Left ventricle myocardium inferior (tissue), 1 donor: ENCODE measurements at regions not wholly inside any gene's neighbourhood (a gene's known extent, or its start where the extent isn't known, plus 50 kb on each side); places are given as distances from the start of the nearest gene placed in this dataset.

Source experiments
- DNase-seq: peaks from one replicate; pipeline ENCODE4 v3.0.0-alpha.2; 2020
- H3K27ac ChIP-seq: fragments of 200-600 bp; replicated peaks from 2 replicates; pipeline ENCODE4 v1.8.0; 2021
- H3K27me3 ChIP-seq: fragments of 200-600 bp; 2 replicates; pipeline ENCODE4 v1.8.0; 2021; ENCODE audit warnings: low read depth
- H3K36me3 ChIP-seq: fragments of 200-600 bp; 2 replicates; pipeline ENCODE4 v1.8.0; 2021
- H3K4me1 ChIP-seq: fragments of 200-600 bp; 2 replicates; pipeline ENCODE4 v1.8.0; 2021
- H3K4me3 ChIP-seq: fragments of 200-600 bp; 2 replicates; pipeline ENCODE4 v1.8.0; 2021; ENCODE audit warnings: mild to moderate bottlenecking, moderate library complexity
- H3K9me3 ChIP-seq: fragments of 200-600 bp; replicated peaks from 2 replicates; pipeline ENCODE4 v1.8.0; 2021
- intact Hi-C: fragments of 100-400 bp; cut with micrococcal nuclease; formaldehyde crosslinking; loops from one replicate; pipeline ENCODE4 v1.11.0; 2022
- TF ChIP-seq, protein P1 (sequence below): fragments of 200-600 bp; IDR thresholded peaks from 2 replicates; pipeline ENCODE4 v1.8.0; 2021; ENCODE audit warnings: antibody characterized with exemption, mild to moderate bottlenecking, borderline replicate concordance
- donor health status: DM: no; HTN: yes; CAD: no; lungs with severe emphysema.

DNA sequence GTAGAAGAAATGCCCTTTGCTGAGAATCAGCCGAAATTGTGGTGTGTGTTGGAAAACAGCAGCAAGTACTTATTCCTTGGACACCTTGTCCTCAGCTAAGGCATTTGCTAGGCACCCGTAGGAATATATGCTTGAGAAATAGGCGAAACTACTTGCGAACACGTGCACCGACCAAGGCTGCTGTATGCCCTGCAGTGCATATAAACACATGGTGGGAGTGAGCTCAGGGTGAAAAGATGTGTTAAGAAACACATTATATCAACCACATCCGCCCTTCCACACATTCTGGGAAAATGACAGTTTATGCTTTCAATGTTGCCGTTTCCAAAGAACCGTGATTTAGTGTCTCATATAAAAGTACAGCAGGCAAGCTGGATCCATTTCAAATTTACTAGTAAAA lies 199.2 kb downstream of the JCAD start:
- Histone ChIP-seq H3K27me3 (no peaks in the 10 kb centered on the region), H3K27ac (no peak overlapping the region), H3K36me3 (no peaks in the 10 kb centered on the region), H3K4me1 (peaks cover 12% of the 10 kb centered on the region), H3K9me3 (no peaks in the 10 kb centered on the region), H3K4me3 (no peak overlapping the region)
- TF ChIP-seq, protein P1, sequence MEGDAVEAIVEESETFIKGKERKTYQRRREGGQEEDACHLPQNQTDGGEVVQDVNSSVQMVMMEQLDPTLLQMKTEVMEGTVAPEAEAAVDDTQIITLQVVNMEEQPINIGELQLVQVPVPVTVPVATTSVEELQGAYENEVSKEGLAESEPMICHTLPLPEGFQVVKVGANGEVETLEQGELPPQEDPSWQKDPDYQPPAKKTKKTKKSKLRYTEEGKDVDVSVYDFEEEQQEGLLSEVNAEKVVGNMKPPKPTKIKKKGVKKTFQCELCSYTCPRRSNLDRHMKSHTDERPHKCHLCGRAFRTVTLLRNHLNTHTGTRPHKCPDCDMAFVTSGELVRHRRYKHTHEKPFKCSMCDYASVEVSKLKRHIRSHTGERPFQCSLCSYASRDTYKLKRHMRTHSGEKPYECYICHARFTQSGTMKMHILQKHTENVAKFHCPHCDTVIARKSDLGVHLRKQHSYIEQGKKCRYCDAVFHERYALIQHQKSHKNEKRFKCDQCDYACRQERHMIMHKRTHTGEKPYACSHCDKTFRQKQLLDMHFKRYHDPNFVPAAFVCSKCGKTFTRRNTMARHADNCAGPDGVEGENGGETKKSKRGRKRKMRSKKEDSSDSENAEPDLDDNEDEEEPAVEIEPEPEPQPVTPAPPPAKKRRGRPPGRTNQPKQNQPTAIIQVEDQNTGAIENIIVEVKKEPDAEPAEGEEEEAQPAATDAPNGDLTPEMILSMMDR = no peak
- intact Hi-C loops = no loop called here
- DNase-seq = no peak

DNA sequence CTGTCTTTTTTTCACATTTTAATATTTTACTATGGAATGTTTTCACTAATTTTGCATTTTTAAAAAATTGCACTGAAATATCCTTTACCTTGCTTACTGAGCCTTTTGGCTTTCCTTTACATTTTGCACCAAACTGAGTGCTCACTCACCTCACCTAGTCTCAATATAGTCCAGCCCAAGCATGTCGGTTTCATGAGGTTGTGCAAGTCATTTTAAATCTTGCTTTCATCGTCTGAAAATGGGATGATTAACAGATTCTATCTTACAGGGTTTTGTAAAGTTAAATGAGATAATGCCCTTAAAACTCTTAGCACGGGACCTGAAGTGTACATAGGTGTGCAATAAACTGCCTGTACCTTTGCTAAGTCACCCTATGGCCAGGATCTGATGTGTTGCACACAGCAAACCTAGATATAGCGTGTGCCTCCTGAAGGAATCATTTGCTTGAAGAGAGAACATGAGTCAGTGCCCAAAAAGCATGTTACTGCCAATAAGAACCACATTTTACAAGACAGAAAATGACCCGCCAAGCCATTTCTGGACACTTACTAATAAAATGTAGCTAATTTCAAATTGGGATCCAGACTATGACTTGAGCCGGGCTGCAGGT lies 199.8 kb downstream of the JCAD start:
- Histone ChIP-seq H3K27ac (no peak overlapping the region), H3K4me1 (peaks cover 12% of the 10 kb centered on the region), H3K27me3 (no peaks in the 10 kb centered on the region), H3K9me3 (no peaks in the 10 kb centered on the region), H3K36me3 (no peaks in the 10 kb centered on the region), H3K4me3 (no peak overlapping the region)
- TF ChIP-seq, protein P1 = no peak
- intact Hi-C loops = no loop called here
- no peak for DNase-seq

DNA sequence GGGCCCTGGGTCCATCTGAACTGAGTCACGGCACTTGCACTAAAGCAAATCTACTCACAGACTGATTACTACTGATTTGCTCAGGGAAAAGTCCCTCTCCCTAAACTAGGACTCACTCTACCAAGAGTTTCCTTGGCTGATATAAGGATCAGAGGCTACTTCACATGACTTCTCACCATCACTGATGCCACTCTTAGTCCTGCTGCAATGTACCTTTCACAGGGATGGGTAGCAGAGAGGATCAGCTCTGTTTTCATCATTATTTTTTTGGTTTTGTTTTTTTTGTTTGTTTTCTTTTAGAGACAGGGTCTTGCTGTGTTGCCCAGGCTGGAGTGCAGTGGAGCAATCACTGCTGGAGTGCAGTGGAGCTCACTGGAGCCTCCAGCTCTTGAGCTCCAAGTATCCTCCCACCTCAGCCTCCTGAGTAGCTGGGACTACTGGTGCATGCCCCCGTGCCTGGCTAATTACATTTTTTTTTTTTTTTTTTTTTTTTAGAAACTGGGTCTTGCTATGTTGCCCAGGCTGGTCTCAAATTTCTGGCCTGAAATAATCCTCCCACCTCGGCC lies 200.6 kb downstream of the JCAD start:
- TF ChIP-seq, protein P1 = peak; percentile 15
- peaks cover 12% of the 10 kb centered on the region for H3K4me1 ChIP-seq
- H3K36me3 ChIP-seq = no peaks in the 10 kb centered on the region
- no peak overlapping the region for H3K4me3 ChIP-seq
- peak overlapping the region; percentile 54 for H3K27ac ChIP-seq
- intact Hi-C loops = no loop called here
- H3K9me3 ChIP-seq = no peaks in the 10 kb centered on the region
- no peaks in the 10 kb centered on the region for H3K27me3 ChIP-seq
- DNase-seq = no peak

DNA sequence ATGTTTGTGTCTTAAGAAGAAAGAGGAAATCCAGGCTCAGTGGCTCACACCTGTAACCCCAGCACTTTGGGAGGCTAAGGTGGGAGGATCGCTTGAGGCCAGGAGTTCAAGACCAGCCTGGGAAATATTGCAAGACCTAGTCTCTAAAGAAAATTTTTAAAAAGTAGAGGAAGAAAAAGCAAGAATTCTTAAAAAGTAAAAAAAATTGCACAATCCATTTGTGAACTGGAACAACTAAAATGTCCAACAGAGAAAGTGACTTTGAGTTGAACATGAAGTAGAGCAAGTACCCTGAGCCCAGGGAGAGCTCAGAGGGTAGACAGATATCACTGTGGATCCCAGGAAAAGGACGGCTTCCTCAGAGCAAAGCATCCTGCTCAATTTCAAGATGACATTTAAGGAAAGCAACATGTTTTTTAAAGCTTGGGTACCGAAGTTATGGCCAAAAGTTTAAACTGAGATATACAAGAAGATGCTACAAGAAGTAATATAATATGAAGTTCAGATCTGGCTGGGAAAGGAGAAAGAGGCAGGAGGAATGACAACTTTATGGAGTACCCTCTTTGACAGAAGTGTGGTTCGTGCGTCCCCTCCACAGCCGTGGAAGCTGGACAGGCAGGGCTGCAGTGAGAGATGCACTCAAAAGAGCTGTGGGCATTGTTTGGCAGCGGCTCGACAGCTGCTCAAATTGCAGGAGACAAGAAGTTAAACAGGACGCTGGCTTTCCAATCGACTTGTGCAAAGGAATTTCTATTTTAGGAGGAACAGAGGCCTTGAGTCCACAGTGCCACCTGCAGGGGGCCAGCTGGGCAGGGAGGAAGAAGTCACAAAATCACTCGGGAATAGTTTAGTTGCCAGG lies 201.3 kb downstream of the JCAD start:
- Histone ChIP-seq H3K4me1 (peaks cover 12% of the 10 kb centered on the region), H3K4me3 (peak overlapping the region; percentile 7), H3K27ac (peak overlapping the region; percentile 54), H3K9me3 (no peaks in the 10 kb centered on the region), H3K36me3 (no peaks in the 10 kb centered on the region), H3K27me3 (no peaks in the 10 kb centered on the region)
- peak; percentile 65 for DNase-seq
- intact Hi-C loops = no loop called here
- TF ChIP-seq, protein P1 = peak; percentile 77

DNA sequence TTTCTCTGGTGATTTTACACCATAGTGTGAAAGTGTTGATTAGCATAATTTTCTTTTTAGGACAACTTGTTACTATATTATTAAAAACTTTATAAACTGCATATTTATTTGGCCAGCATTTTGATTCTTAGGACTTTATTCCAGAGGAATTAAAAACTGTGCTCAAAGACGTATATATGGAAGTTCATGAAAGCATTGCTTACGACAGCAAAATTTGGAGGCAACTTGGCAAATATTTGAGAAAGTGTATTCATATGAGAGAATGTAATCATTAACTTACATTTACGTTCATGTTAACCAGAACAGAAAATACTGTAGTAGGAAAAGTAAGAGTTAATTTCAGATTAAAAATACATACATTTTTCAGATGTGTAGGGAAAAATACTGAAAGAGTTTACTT lies 203.1 kb downstream of the JCAD start:
- Histone ChIP-seq H3K4me1 (peaks cover 12% of the 10 kb centered on the region), H3K27me3 (no peaks in the 10 kb centered on the region), H3K4me3 (no peak overlapping the region), H3K36me3 (no peaks in the 10 kb centered on the region), H3K9me3 (no peaks in the 10 kb centered on the region), H3K27ac (no peak overlapping the region)
- TF ChIP-seq, protein P1 = no peak
- intact Hi-C loops = no loop called here
- DNase-seq = no peak
